ENCODE measurements at regions not wholly inside any gene's neighbourhood (a gene's known extent, or its start where the extent isn't known, plus 50 kb on each side); places are given as distances from the start of the nearest gene placed in this dataset.

- Histone ChIP-seq H3K27ac (replicated peaks) (no peak overlapping the region), H3K27me3 (ENCODE audit: insufficient read depth, poor library complexity, severe bottlenecking) (no peaks in the 10 kb centered on the region), H3K4me3 (replicated peaks; ENCODE audit: insufficient read depth, low read length) (no peak overlapping the region)
- DNase-seq (ENCODE audit: low read depth in 1 of 2, low spot score in 1 of 2): no peak
- TF ChIP-seq SPI1 (IDR thresholded peaks at IDR 0.05; ENCODE audit: borderline replicate concordance, low read depth) (no peak), CTCF (IDR thresholded peaks at IDR 0.05; ENCODE audit: insufficient read depth, low read length) (no peak), REST (IDR thresholded peaks at IDR 0.05; ENCODE audit: insufficient replicate concordance, low read depth) (no peak), GABPA (IDR thresholded peaks at IDR 0.05; ENCODE audit: low read depth) (no peak), POLR2AphosphoS5 (IDR thresholded peaks at IDR 0.05; ENCODE audit: low read depth) (no peak)
These were observed 159.3 kb downstream of the SCG2 start for GRCh38 chr2:223442847-223443246.

- Histone ChIP-seq H3K4me3 (replicated peaks; ENCODE audit: insufficient read depth, low read length) (no peak overlapping the region), H3K27me3 (ENCODE audit: insufficient read depth, poor library complexity, severe bottlenecking) (no peaks in the 10 kb centered on the region), H3K27ac (replicated peaks) (no peak overlapping the region)
- TF ChIP-seq REST (IDR thresholded peaks at IDR 0.05; ENCODE audit: insufficient replicate concordance, low read depth) (no peak), CTCF (IDR thresholded peaks at IDR 0.05; ENCODE audit: insufficient read depth, low read length) (no peak), GABPA (IDR thresholded peaks at IDR 0.05; ENCODE audit: low read depth) (no peak), POLR2AphosphoS5 (IDR thresholded peaks at IDR 0.05; ENCODE audit: low read depth) (no peak), SPI1 (IDR thresholded peaks at IDR 0.05; ENCODE audit: borderline replicate concordance, low read depth) (no peak)
- DNase-seq (ENCODE audit: low read depth in 1 of 2, low spot score in 1 of 2): no peak
These were observed 151.9 kb downstream of the SCG2 start for GRCh38 chr2:223450246-223450645.

GRCh38 chr2:223457301-223457700, 144.9 kb downstream of the SCG2 start:
- Histone ChIP-seq H3K27ac (replicated peaks) (no peak overlapping the region), H3K4me3 (replicated peaks; ENCODE audit: insufficient read depth, low read length) (no peak overlapping the region), H3K27me3 (ENCODE audit: insufficient read depth, poor library complexity, severe bottlenecking) (no peaks in the 10 kb centered on the region)
- DNase-seq (ENCODE audit: low read depth in 1 of 2, low spot score in 1 of 2): no peak
- no peak for TF ChIP-seq CTCF (IDR thresholded peaks at IDR 0.05; ENCODE audit: insufficient read depth, low read length)
- no peak for TF ChIP-seq GABPA (IDR thresholded peaks at IDR 0.05; ENCODE audit: low read depth)
- no peak for TF ChIP-seq POLR2AphosphoS5 (IDR thresholded peaks at IDR 0.05; ENCODE audit: low read depth)
- no peak for TF ChIP-seq SPI1 (IDR thresholded peaks at IDR 0.05; ENCODE audit: borderline replicate concordance, low read depth)
- no peak for TF ChIP-seq REST (IDR thresholded peaks at IDR 0.05; ENCODE audit: insufficient replicate concordance, low read depth)
